GM12891 (cell line): ENCODE measurements at regions not wholly inside any gene's neighbourhood (a gene's known extent, or its start where the extent isn't known, plus 50 kb on each side); places are given as distances from the start of the nearest gene placed in this dataset.

Experiments
- POLR2A ChIP-seq: IDR thresholded peaks from 2 replicates; pipeline ENCODE4 v1.6.1; 2011; ENCODE audit warnings: low read depth, low read length, control low read depth
- SPI1 ChIP-seq: IDR thresholded peaks from 2 replicates; pipeline ENCODE4 v1.6.1; 2011; ENCODE audit warnings: low read depth, low read length, control low read depth

GRCh38 chr9:108194154-108194553 is 661.6 kb downstream of the ACTL7B start:
- TF ChIP-seq POLR2A (no peak), SPI1 (no peak)
